ENCODE measurements at regions not wholly inside any gene's neighbourhood (a gene's known extent, or its start where the extent isn't known, plus 50 kb on each side); places are given as distances from the start of the nearest gene placed in this dataset.
"Not testable (repeated sequence)": the region's sequence is repeated elsewhere in the genome, so short reads cannot be mapped to it uniquely, and the experiment has no call there.

- DNase-seq (ENCODE audit: low read depth in 2 of 2) = no peak
Measured at GRCh38 chr2:100703213-100703612, 116.7 kb upstream of the NPAS2 start.

- no peak for DNase-seq (ENCODE audit: low read depth in 2 of 2)
Measured at GRCh38 chr2:100703739-100704138, 116.2 kb upstream of the NPAS2 start.

- DNase-seq (ENCODE audit: low read depth in 2 of 2) = no peak
Measured at GRCh38 chr2:100704156-100704555, 115.8 kb upstream of the NPAS2 start.

GRCh38 chr2:100704711-100705110, 115.2 kb upstream of the NPAS2 start:
- DNase-seq (ENCODE audit: low read depth in 2 of 2) = no peak

- DNase-seq (ENCODE audit: low read depth in 2 of 2) = no peak
Measured at GRCh38 chr2:100707016-100707947, 112.7 kb upstream of the NPAS2 start.

GRCh38 chr2:100708333-100708732, 111.6 kb upstream of the NPAS2 start:
- no peak for DNase-seq (ENCODE audit: low read depth in 2 of 2)

- no peak for DNase-seq (ENCODE audit: low read depth in 2 of 2)
Measured at GRCh38 chr2:100713106-100713505, 106.8 kb upstream of the NPAS2 start.

GRCh38 chr2:100714396-100715010, 105.4 kb upstream of the NPAS2 start:
- not testable (repeated sequence) for DNase-seq (ENCODE audit: low read depth in 2 of 2)

GRCh38 chr2:100715861-100716260, 104.1 kb upstream of the NPAS2 start:
- DNase-seq (ENCODE audit: low read depth in 2 of 2) = not testable (repeated sequence)

- no peak for DNase-seq (ENCODE audit: low read depth in 2 of 2)
Measured at GRCh38 chr2:100716581-100716980, 103.4 kb upstream of the NPAS2 start.

- no peak for DNase-seq (ENCODE audit: low read depth in 2 of 2)
Measured at GRCh38 chr2:100718065-100718629, 101.8 kb upstream of the NPAS2 start.

- no peak for DNase-seq (ENCODE audit: low read depth in 2 of 2)
Measured at GRCh38 chr2:100720445-100720844, 99.5 kb upstream of the NPAS2 start.

- no peak for DNase-seq (ENCODE audit: low read depth in 2 of 2)
Measured at GRCh38 chr2:100721693-100722092, 98.2 kb upstream of the NPAS2 start.

GRCh38 chr2:100722125-100722524, 97.8 kb upstream of the NPAS2 start:
- no peak for DNase-seq (ENCODE audit: low read depth in 2 of 2)

GRCh38 chr2:100726866-100727265, 93.1 kb upstream of the NPAS2 start:
- DNase-seq (ENCODE audit: low read depth in 2 of 2) = no peak

GRCh38 chr2:100730290-100730868, 89.6 kb upstream of the NPAS2 start:
- DNase-seq (ENCODE audit: low read depth in 2 of 2) = peak; percentile 83 to 85

- DNase-seq (ENCODE audit: low read depth in 2 of 2) = peak in 1 of 2 donors; percentile 74
Measured at GRCh38 chr2:100731535-100731981, 88.4 kb upstream of the NPAS2 start.

GRCh38 chr2:100733391-100734187, 86.3 kb upstream of the NPAS2 start:
- DNase-seq (ENCODE audit: low read depth in 2 of 2) = peak in 1 of 2 donors; percentile 35

- peak in 1 of 2 donors; percentile 24 for DNase-seq (ENCODE audit: low read depth in 2 of 2)
Measured at GRCh38 chr2:100736121-100736915, 83.6 kb upstream of the NPAS2 start.

- DNase-seq (ENCODE audit: low read depth in 2 of 2) = no peak
Measured at GRCh38 chr2:100739735-100740432, 80.1 kb upstream of the NPAS2 start.
